Activated CD4-positive, alpha-beta T cell treated with anti-CD3 and anti-CD28 coated beads, Interleukin-10, Interleukin-2, amounts not matched to agents 100 ng/mL and 50 ng/mL, durations not matched to agents 16 hours and 8 hours (primary cell): ENCODE measurements at regions not wholly inside any gene's neighbourhood (a gene's known extent, or its start where the extent isn't known, plus 50 kb on each side); places are given as distances from the start of the nearest gene placed in this dataset.

Experiments used
- DNase-seq: peaks from one replicate; pipeline ENCODE4 v3.0.0-alpha.2; 2020

- no peak for DNase-seq
Observed at GRCh38 chr14:101027291-101027690, 123.8 kb upstream of the RTL1 start.

- DNase-seq, result no peak
Observed at GRCh38 chr14:101027966-101028365, 124.4 kb upstream of the RTL1 start.

GRCh38 chr14:101028971-101029667, 125.6 kb upstream of the RTL1 start:
- DNase-seq, result no peak

DNA sequence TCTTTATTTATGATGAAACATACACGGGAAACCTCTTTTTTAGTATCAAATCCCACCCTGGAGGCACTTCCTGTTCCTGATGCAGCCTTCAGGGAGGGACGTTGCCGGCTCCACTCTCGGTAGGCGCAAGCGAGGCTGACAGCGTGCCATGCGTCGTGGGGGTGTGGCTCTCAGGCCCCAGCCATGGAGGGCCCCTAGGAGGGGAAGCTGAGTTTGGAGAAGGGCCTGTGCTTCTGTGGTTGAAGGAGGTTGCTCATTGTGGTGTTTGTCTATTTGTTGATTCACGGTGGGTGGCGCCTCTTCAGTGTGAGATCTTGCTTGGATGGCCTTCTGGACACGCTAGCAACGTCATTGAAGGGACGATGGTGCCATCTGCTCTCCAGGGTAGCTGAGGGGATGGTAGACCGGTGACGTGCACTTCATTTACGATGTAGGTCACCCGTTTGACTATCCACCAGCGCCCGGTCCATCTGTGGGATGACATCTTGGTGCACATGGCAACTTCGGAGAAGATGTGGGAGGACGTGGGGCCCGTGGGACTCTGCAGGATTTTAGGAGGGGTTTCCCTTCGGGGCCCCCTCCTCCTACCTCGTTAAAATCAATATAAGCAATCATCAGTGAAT, 126.3 kb upstream of the RTL1 start:
- DNase-seq, result no peak

DNA sequence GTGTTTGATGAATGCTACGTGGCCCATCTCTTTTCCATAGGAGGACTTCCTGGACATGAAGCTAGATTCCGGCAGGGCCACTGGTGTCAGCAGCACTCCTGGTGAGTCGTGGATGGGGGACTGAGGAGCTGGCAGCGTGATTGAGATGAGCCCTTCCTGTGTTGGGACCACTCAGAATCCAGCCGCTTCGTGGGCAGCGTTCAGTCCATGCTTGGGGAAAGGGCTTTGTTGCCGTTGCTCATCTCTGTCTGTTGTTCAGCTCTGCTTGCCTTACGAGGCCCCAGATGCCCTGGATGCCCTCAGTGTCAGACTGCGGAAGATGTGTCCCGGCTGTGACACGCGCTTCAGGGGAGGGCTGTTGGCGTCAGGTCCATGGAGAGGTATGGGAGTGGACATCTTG, 127.1 kb upstream of the RTL1 start:
- DNase-seq, result no peak

DNA sequence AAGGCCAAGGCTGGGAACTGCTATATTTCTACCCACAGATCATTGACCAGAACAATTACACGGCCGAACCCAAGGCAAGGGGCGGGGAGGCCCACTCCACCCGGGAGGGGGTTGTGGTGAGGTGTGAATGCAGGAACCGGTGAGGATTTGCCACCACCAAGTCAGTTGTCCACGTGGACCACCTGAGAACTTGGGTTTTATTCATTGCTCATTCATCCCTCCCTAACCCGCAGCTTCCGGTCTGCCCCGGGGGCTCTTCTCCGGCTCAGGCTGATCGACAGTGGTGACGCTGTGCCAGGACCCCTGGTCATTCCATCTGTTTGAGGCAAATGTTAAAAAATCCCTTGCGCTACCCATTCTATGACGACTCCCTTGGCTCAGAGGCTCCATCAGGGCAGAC, 127.7 kb upstream of the RTL1 start:
- no peak for DNase-seq

DNA sequence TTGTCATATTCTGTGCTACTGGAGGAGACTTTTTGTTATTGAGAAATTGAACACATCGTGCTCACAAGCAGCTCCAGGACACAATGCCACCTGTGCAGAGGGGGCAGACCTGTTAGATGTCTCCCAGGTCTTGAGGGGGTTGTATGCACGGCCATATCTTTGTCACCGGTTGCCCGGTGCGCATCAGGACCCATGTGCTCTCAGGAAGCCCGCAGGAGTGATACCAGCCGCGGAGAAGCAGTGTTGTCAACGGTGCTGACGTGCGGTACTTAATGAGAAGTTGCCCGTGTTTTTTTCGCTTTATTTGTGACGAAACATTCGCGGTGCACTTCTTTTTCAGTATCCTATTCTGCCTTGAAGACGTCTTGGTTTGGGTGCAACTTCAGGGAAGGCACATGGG, 128.2 kb upstream of the RTL1 start:
- DNase-seq, result no peak

GRCh38 chr14:101032433-101032832, 128.9 kb upstream of the RTL1 start:
- DNase-seq, result no peak

DNA sequence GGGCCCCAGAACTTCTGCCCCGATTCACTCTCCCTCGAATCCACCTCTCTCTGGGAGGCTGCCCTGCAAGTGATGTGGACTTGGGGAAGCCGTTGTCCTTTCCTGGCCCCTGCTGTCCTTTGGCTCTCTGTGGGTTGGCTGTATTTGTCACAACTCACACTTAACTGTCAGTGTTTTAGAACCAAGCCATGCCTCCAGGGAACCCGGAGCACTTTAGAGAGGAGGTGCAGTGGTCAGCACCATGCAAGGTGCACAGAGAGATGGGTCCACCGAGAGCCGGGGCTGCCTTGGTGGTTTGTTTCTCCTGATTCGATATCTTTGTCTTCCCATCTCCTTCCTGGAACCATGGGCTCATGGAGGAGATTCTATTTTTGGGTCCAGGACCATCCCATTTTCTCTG, 129.5 kb upstream of the RTL1 start:
- DNase-seq, result no peak

DNA sequence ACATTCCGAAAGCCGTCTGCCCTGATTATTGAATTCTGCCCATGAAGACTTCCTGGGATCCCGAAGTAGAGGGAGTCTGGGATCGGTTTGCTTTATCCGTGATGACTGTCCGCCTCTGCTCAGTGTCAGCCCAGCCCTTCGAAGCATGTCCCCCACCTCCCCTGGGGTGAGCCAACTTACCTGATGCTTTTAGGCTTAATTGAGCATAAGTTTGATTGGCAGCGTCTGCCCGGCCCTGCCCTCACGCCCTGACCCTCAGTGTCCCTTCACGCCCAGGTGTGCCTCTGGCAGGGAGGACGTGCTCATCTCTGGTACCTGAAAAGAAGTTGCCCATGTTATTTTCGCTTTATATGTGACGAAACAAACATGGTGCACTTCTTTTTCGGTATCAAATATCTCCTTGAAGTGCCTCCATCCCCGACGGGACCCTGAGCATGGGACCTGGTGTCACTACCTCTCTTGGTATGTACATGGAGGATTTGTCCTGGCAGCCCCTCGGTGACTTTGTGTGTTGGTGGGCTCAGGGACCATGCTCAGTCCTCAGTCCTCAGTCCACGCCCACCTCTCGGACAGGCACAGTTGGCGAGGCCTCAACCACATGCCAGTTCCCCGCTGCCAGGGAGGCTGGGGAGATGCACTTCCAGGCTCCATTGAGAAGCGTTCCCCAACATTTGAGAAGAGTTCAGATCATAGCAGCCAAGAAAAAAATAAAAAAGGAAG, 130.1 kb upstream of the RTL1 start:
- DNase-seq, result no peak

DNA sequence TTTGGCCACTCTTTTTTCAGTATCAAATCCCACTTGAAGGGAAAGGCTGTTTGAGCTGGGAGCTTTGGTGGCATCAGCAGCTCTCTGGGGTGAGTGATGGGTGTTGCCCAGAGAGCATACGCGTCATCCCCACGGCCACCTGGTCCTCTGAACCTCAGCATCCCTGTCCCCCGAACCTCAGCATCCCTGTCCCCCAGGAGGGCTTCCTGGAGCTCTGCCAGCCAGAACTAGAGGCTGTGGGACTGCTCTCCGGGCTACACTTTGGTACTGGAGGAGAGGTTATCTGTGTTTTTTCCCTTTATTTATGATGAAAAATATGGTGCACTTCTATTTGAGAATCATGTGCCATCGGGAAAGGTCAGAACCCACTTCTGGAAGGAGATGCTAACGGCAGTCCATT, 131.5 kb upstream of the RTL1 start:
- no peak for DNase-seq

DNA sequence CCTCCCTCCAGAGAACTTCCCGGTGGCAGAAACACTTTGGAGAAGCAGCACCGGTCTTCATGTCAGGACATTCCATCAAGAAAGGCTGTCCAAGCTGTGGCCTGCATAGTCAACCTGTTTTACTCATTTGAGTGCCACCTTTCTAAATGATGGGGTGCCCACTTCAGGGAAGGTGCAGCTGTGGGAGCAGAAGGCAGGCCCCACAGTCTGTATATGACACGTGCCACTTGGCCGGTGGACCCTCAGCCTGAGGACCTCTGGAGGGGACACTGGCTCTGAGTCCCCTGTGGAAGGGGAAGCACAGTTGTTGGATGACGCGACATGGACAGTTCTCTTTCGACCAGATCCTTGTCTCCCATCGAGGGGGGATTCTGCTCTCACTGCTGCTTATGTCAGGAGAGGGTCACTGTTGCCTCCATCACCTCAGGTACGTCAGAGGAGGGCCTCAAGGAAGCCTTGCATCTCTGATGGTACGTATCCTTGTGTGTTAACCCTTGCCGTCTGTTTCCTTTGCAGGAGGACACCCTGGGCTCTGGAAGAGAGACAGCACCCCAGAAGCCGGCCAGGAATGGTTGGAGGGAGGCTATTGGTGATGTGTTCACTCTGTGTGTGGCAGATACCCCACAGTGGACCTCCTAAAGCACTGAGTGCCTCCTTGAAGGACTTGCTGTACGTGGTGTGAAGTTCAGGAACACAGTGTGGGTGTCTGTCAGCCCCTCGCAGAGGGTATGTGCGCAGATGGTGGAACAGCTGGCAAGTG, 132.1 kb upstream of the RTL1 start:
- DNase-seq, result no peak

GRCh38 chr14:101037021-101037817, 133.7 kb upstream of the RTL1 start:
- DNase-seq, result no peak

DNA sequence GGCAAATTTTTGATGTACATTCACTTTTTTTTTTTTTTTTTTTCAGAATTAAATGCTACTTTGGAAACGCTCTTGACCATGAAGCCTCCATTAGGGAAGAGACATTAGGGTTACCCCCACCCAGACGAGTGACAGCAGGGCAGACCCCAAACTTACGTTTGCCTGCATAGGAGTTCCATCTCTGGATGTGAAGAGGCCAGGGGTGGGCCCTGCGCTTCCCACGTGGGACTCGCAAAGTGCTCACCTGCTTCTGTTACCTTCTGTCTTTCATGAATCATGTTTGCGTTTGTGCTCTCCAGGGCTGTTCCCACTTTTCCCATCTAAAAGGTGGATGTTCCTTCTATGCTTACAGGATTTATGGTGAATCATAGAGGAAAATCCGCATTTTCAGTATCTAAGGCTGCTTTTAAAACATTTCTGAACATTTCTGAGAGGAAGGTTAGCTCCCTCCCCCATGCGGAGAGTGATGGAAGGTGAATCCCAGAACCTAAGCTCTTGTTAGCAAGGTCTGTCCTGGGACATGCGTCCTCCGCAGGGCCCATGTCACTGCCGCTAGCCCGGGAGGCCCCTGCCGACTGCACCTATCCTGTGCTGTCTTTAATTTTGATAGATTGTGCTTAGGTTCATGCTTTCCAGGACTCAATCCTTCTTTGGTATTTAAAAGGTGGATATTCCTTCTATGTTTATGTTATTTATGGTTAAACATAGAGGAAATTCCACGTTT, 135.7 kb upstream of the RTL1 start:
- no peak for DNase-seq

DNA sequence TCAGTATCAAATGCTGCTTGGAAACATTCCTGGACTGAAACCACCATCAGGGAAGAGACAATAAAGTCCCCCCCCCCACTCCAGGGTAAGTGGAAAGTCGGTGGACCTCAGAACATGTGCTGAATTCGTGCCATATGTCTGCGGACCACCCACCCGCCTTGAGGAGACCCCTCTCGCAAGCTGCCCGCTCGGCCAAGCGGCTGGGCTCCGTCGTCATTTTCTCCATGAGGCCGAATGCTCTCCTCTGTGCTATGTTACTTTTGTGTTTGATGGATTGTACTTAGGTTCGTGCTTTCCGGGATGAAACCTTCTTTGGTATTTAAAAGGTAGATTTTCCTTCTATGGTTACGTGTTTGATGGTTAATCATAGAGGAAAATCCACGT, 136.2 kb upstream of the RTL1 start:
- no peak for DNase-seq

DNA sequence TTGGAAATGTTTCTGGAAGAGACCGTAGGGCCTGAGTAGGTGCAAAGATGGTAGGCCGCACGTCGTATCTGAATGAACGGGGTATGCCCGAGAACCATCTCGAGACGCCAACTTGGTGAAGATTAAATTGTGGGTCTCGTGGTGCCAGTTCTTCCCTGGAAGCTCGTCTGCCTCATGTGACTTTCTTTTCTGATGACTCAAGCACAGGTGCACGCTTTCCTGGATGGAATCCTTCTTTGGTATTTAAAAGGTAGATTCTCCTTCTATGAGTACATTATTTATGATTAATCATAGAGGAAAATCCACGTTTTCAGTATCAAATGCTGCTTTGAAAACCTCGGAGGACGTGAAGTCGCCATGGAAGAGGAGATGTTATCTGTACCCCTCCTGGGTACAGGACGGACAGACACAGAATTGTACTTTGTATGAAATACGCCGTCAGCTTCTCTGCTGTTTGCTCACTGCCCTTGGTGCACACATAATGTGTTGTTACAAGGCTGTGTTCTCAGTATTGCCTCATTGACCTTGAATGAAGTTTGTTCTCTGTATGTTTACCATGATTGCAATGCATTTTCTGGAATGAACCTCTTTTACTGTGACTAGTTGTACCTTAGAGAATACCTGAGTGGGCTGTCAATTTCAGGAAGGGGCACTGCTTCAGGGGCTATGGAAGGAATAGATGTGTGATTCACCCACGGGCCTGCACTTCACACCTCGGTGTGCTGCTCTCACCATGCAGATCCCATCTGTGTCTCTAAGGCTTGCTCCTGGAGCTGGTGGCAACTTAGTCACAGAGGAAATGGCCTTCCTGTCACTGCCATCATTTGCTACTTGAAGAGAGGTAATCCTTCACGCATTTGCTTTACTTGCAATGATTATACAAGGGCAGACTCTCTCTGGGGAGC, 137.3 kb upstream of the RTL1 start:
- DNase-seq, result no peak

- DNase-seq, result no peak
Observed at GRCh38 chr14:101043891-101044290, 140.4 kb upstream of the RTL1 start.

- no peak for DNase-seq
Observed at GRCh38 chr14:101044741-101045140, 141.2 kb upstream of the RTL1 start.

- no peak for DNase-seq
Observed at GRCh38 chr14:101045511-101045910, 142.0 kb upstream of the RTL1 start.

- DNase-seq, result no peak
Observed at GRCh38 chr14:101046071-101046470, 142.5 kb upstream of the RTL1 start.

DNA sequence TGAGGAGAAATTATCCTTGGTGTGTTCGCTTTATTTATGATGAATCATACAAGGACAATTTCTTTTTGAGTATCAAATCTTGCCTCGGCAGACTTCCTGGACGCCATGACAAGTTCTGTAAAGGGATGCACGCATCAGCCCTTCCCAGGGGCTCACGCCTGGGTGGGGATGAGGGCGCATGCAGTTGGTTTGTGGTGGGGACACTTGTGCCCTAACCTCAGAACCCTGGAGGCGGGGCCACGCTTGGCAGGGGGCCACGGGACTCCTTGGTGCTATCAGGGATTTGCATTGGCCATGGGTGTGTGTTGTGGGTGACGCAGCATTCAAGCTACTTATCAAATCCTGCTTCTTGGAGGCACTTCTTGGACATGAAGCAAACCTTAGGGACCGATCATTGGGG, 143.8 kb upstream of the RTL1 start:
- no peak for DNase-seq
